Endothelial cell (in vitro differentiated cells): ENCODE measurements at regions not wholly inside any gene's neighbourhood (a gene's known extent, or its start where the extent isn't known, plus 50 kb on each side); places are given as distances from the start of the nearest gene placed in this dataset.
A peak's percentile ranks its signal among the peaks of the same experiment; 100 is the strongest.

Experiments
- DNase-seq: peaks from one replicate; pipeline ENCODE4 v3.0.0; 2021; ENCODE audit warnings: low spot score
- H3K27ac Mint-ChIP-seq: one replicate; pipeline ENCODE4 v1.8.0; 2021; ENCODE audit warnings: mixed read lengths, inconsistent platforms; ENCODE audit not compliant: unreplicated experiment
- H3K27me3 Mint-ChIP-seq: one replicate; pipeline ENCODE4 v1.8.0; 2021; ENCODE audit warnings: mild to moderate bottlenecking, moderate library complexity, mixed read lengths, inconsistent platforms; ENCODE audit not compliant: unreplicated experiment
- H3K36me3 Mint-ChIP-seq: one replicate; pipeline ENCODE4 v1.8.0; 2021; ENCODE audit warnings: mild to moderate bottlenecking, low read depth, mixed read lengths, inconsistent platforms; ENCODE audit not compliant: unreplicated experiment
- H3K4me1 Mint-ChIP-seq: one replicate; pipeline ENCODE4 v1.8.0; 2021; ENCODE audit warnings: mild to moderate bottlenecking, mixed read lengths, inconsistent platforms; ENCODE audit not compliant: unreplicated experiment
- H3K4me3 Mint-ChIP-seq: one replicate; pipeline ENCODE4 v1.8.0; 2021; ENCODE audit warnings: mild to moderate bottlenecking, mixed read lengths, inconsistent platforms; ENCODE audit not compliant: unreplicated experiment
- H3K9me3 Mint-ChIP-seq: one replicate; pipeline ENCODE4 v1.8.0; 2021; ENCODE audit warnings: mixed read lengths, inconsistent platforms; ENCODE audit not compliant: unreplicated experiment
- TF ChIP-seq, protein P1 (sequence below): fragments of 200-600 bp; sonication (generic); IDR thresholded peaks from one replicate; pipeline ENCODE4 v1.5.0; 2021; ENCODE audit warnings: antibody characterized with exemption; ENCODE audit not compliant: unreplicated experiment

DNA sequence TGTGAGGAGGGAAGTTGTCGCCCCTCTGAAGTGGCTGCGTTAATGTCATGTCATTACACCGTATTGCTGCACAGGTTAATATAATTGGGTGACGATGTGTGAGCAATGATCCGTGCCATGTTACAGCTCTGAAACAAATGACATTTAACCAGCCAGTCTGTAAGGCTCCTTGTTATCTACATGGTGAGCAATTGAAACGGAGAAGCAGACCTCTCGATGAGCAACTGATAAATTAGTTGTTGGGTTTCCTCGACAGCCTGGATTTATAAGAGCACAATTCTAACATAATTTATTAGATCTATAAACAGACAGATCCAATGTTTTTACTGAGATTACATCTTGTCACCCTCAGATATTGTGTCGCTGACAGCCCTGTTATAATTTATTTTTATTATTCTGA is 49.9 kb upstream of the MAFB start:
- Mint-ChIP-seq H3K27me3 (no peaks in the 10 kb centered on the region), H3K27ac (no peak overlapping the region), H3K4me1 (no peaks in the 10 kb centered on the region), H3K4me3 (no peak overlapping the region), H3K36me3 (no peaks in the 10 kb centered on the region), H3K9me3 (no peaks in the 10 kb centered on the region)
- TF ChIP-seq, protein P1, sequence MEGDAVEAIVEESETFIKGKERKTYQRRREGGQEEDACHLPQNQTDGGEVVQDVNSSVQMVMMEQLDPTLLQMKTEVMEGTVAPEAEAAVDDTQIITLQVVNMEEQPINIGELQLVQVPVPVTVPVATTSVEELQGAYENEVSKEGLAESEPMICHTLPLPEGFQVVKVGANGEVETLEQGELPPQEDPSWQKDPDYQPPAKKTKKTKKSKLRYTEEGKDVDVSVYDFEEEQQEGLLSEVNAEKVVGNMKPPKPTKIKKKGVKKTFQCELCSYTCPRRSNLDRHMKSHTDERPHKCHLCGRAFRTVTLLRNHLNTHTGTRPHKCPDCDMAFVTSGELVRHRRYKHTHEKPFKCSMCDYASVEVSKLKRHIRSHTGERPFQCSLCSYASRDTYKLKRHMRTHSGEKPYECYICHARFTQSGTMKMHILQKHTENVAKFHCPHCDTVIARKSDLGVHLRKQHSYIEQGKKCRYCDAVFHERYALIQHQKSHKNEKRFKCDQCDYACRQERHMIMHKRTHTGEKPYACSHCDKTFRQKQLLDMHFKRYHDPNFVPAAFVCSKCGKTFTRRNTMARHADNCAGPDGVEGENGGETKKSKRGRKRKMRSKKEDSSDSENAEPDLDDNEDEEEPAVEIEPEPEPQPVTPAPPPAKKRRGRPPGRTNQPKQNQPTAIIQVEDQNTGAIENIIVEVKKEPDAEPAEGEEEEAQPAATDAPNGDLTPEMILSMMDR, result no peak
- no peak for DNase-seq

DNA sequence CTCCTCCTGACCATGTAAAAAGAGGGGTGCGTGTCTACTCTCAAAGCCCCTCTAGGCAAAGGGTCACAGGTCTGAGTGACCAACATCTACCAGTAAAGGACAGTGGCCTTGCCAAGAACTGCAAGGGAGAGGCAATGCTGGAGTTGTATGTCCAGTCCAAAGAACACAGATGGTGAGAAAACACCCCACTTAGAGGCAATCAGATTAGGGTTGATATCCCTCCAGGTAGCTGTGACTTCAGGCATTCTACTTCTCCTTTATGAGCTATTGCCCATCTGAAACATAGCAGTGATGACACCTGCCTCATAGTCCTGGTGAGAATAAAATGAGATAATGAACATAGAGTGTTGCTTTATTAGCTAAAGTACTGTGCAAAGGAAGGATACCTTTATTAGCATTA is 50.8 kb upstream of the MAFB start:
- no peaks in the 10 kb centered on the region for H3K27me3 Mint-ChIP-seq
- DNase-seq, result no peak
- no peak overlapping the region for H3K4me3 Mint-ChIP-seq
- no peak overlapping the region for H3K27ac Mint-ChIP-seq
- no peaks in the 10 kb centered on the region for H3K9me3 Mint-ChIP-seq
- H3K4me1 Mint-ChIP-seq, result no peaks in the 10 kb centered on the region
- H3K36me3 Mint-ChIP-seq, result no peaks in the 10 kb centered on the region
- TF ChIP-seq, protein P1, result no peak

DNA sequence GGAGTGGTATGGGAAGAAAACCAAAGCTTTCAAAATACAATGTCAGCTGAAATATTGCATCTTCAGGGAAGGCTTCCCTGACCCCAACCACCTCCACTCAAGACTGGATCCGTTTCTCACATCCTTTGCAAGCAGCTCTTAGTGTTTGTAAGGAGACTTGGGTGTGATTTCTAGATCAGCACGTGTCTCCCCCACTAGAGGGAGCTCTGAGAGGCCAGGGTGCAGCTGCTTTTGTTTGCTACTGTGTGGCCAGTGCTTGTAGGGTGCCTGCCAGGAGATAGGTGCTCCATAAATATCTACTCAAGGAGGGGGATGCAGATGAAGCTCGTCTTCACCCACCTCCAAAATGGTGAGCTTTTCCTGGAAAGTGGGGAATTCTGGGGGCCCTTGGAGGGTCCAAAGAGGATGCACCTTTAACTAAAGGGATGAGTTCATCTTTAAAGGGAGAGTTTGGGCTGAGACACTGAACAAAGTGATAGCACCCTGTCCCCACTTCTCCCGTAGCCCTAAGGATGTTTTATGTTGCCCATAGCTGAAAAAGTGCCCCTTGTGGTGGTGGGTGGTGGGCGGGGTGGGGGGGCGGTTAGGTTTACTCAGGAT is 52.6 kb upstream of the MAFB start:
- Mint-ChIP-seq H3K27me3 (no peaks in the 10 kb centered on the region), H3K36me3 (no peaks in the 10 kb centered on the region)
- TF ChIP-seq, protein P1, result peak; percentile 54

DNA sequence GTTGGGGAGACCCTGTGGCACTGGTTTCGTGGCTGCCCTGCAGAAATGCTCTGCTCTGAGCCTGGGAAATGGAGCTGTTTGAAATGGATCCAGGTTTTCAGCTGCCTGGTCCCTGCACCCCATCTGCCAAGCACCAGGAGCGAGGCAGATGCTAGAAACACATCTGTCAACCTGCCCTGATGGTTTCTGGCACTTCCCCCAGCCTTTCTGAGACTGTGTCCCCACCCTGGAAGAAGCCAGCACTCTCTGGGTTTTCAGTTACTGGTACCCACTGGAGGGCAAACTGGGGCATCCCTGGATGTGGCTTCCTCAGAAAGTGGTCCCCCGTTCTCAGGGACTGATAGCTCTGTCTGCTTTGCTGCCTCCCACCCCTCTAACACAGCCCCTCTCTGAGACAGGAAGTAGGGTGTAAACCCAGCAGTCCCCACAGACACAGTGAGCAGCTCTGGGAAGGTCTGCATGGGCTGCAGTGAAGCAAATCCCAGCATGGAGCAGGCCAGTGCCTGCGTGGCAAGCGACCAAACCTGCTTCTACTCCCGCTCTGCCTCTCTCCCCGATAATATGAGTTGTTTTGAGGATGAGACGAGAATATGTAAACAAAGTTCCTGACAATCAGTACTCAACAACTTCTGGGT is 54.2 kb upstream of the MAFB start:
- H3K4me3 Mint-ChIP-seq, result no peak overlapping the region
- DNase-seq, result no peak
- H3K36me3 Mint-ChIP-seq, result no peaks in the 10 kb centered on the region
- TF ChIP-seq, protein P1, result no peak
- H3K4me1 Mint-ChIP-seq, result no peaks in the 10 kb centered on the region
- no peaks in the 10 kb centered on the region for H3K27me3 Mint-ChIP-seq
- H3K9me3 Mint-ChIP-seq, result no peaks in the 10 kb centered on the region
- H3K27ac Mint-ChIP-seq, result no peak overlapping the region

More for the DNA sequence above, 52.6 kb upstream of the MAFB start:
- H3K27ac Mint-ChIP-seq, result no peak overlapping the region
- peak; percentile 61 for DNase-seq
- no peaks in the 10 kb centered on the region for H3K9me3 Mint-ChIP-seq
- H3K4me1 Mint-ChIP-seq, result no peaks in the 10 kb centered on the region
- no peak overlapping the region for H3K4me3 Mint-ChIP-seq

DNA sequence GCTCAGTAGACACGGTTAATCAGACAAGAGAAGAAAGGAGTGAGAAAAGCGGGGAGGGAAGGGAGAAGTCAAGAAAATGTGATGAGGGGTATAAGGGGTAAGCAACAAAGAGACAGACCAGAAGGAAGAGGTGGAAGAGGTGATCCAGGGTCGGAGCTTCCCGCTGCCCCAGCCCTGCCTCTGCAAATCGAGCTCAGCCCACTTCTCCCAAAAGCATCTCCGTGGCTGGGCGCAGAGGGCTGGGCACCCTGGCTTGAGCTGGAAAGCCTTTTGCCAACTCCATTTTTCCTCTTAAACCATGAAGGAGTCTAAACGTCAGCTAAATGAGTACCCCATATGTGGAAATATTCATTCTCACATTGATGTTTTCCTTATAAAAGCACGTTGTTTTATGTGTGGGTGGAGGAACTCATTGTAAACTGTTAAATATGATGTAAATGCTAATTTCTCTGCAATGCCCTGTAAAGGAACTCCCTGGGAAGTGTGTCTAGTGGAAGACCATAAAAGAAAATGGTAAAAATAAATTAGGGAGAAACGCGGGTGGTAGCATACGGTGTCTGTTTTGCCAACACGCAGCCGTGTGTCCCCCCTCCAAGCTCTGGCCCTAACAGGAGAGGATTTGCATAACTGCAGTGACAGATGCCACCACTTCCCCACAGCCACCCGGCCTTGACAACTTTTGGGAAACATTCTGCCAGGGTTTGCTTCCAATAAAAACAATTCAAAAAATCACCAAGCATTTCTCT is 55.2 kb upstream of the MAFB start:
- Mint-ChIP-seq H3K4me1 (no peaks in the 10 kb centered on the region), H3K27me3 (peaks cover 1% of the 10 kb centered on the region), H3K27ac (no peak overlapping the region), H3K9me3 (no peaks in the 10 kb centered on the region), H3K4me3 (no peak overlapping the region), H3K36me3 (no peaks in the 10 kb centered on the region)
- DNase-seq, result no peak
- TF ChIP-seq, protein P1, result no peak
